WTC11 (cell line): ENCODE measurements at regions not wholly inside any gene's neighbourhood (a gene's known extent, or its start where the extent isn't known, plus 50 kb on each side); places are given as distances from the start of the nearest gene placed in this dataset.

ENCODE experiments used
- ATAC-seq: fragments of 200-7000 bp; cut with Tn5 transposase; 2 replicates; pipeline ENCODE4 v1.10.0; 2021; ENCODE audit warnings: mild to moderate bottlenecking, moderate library complexity
- CTCF ChIA-PET: fragments of 300-600 bp; sonication (Branson Sonifier 250); formaldehyde crosslinking; loops from one replicate; lab custom pipeline; 2021; ENCODE audit warnings: antibody characterized with exemption; lab: Charles Lee
- POLR2A ChIA-PET: fragments of 350-600 bp; sonication (Branson Sonifier 250); formaldehyde crosslinking; loops from one replicate; lab custom pipeline; 2021; ENCODE audit warnings: antibody characterized with exemption; lab: Charles Lee
- DNase-seq: peaks from one replicate; pipeline ENCODE4 v3.0.0; 2021; ENCODE audit warnings: low spot score
- H3K27ac Mint-ChIP-seq: 2 replicates; pipeline ENCODE4 v1.8.0; 2021; ENCODE audit warnings: mixed read lengths
- H3K27me3 Mint-ChIP-seq: 2 replicates; pipeline ENCODE4 v1.8.0; 2021; ENCODE audit warnings: low read depth, mild to moderate bottlenecking, moderate library complexity, mixed read lengths
- H3K36me3 Mint-ChIP-seq: 2 replicates; pipeline ENCODE4 v1.8.0; 2021; ENCODE audit warnings: mixed read lengths
- H3K4me1 Mint-ChIP-seq: 2 replicates; pipeline ENCODE4 v1.8.0; 2022; ENCODE audit warnings: mixed read lengths
- H3K4me3 Mint-ChIP-seq: 2 replicates; pipeline ENCODE4 v1.8.0; 2021; ENCODE audit warnings: mild to moderate bottlenecking, moderate library complexity, mixed read lengths
- H3K9me3 Mint-ChIP-seq: 2 replicates; pipeline ENCODE4 v1.8.0; 2021; ENCODE audit warnings: mixed read lengths
- ATF1 ChIP-seq: sonication (generic); formaldehyde crosslinking; IDR thresholded peaks from 2 replicates; pipeline ENCODE4 v1.8.1; 2023; ENCODE audit warnings: mild to moderate bottlenecking, moderate library complexity, missing genetic modification reagents
- CBFB ChIP-seq: sonication (generic); formaldehyde crosslinking; IDR thresholded peaks from 2 replicates; pipeline ENCODE4 v1.8.1; 2022; ENCODE audit warnings: mild to moderate bottlenecking, low read depth, missing genetic modification reagents
- ESRRA ChIP-seq: sonication (generic); formaldehyde crosslinking; IDR thresholded peaks from 2 replicates; pipeline ENCODE4 v1.8.1; 2022; ENCODE audit warnings: mild to moderate bottlenecking, missing genetic modification reagents, borderline replicate concordance
- NFE2L1 ChIP-seq: sonication (generic); formaldehyde crosslinking; IDR thresholded peaks from 2 replicates; pipeline ENCODE4 v1.8.1; 2023; ENCODE audit warnings: missing genetic modification reagents
- NR1H2 ChIP-seq: sonication (generic); formaldehyde crosslinking; IDR thresholded peaks from 2 replicates; pipeline ENCODE4 v1.9.0; 2021; ENCODE audit warnings: mild to moderate bottlenecking, moderate library complexity, missing genetic modification reagents
- NR2C2 ChIP-seq: sonication (generic); formaldehyde crosslinking; IDR thresholded peaks from 2 replicates; pipeline ENCODE4 v1.8.0; 2022; ENCODE audit warnings: mild to moderate bottlenecking, missing genetic modification reagents
- OVOL2 ChIP-seq: fragments of 250-450 bp; sonication (Bioruptor Pico); IDR thresholded peaks from 2 replicates; pipeline ENCODE4 v1.9.0; 2021; ENCODE audit warnings: mild to moderate bottlenecking, borderline replicate concordance
- RELA ChIP-seq: sonication (generic); formaldehyde crosslinking; IDR thresholded peaks from 2 replicates; pipeline ENCODE4 v1.8.1; 2022; ENCODE audit warnings: missing genetic modification reagents, mild to moderate bottlenecking, borderline replicate concordance
- RORB ChIP-seq: fragments of 250-450 bp; sonication (Bioruptor Pico); IDR thresholded peaks from 2 replicates; pipeline ENCODE4 v1.9.0; 2021; ENCODE audit warnings: mild to moderate bottlenecking
- ZNF138 ChIP-seq: sonication (generic); formaldehyde crosslinking; conservative IDR thresholded peaks from 2 replicates; pipeline ENCODE4 v1.8.1; 2022; ENCODE audit warnings: mild to moderate bottlenecking, moderate library complexity, missing genetic modification reagents
- ZNF263 ChIP-seq: sonication (generic); formaldehyde crosslinking; IDR thresholded peaks from 2 replicates; pipeline ENCODE4 v1.8.1; 2022; ENCODE audit warnings: low read depth, mild to moderate bottlenecking, moderate library complexity, missing genetic modification reagents
- ZNF416 ChIP-seq: fragments of 250-450 bp; sonication (Bioruptor Pico); IDR thresholded peaks from 2 replicates; pipeline ENCODE4 v1.9.0; 2021; ENCODE audit warnings: mild to moderate bottlenecking, inconsistent platforms
- TF ChIP-seq, protein P1 (sequence below): sonication (generic); formaldehyde crosslinking; IDR thresholded peaks from 2 replicates; pipeline ENCODE4 v1.8.0; 2023; ENCODE audit warnings: missing genetic modification reagents, mild to moderate bottlenecking, borderline replicate concordance
- TF ChIP-seq, protein P2 (sequence below): sonication (generic); formaldehyde crosslinking; IDR thresholded peaks from 2 replicates; pipeline ENCODE4 v1.8.0; 2023; ENCODE audit warnings: missing genetic modification reagents
- TF ChIP-seq, protein P3 (sequence below): sonication (generic); formaldehyde crosslinking; IDR thresholded peaks from 2 replicates; pipeline ENCODE4 v1.8.1; 2022; ENCODE audit warnings: mild to moderate bottlenecking, missing genetic modification reagents, moderate library complexity, borderline replicate concordance
- TF ChIP-seq, protein P4 (sequence below): sonication (generic); formaldehyde crosslinking; IDR thresholded peaks from 2 replicates; pipeline ENCODE4 v1.8.1; 2023; ENCODE audit warnings: mild to moderate bottlenecking, moderate library complexity, missing genetic modification reagents
- TF ChIP-seq, protein P5 (sequence below): sonication (generic); formaldehyde crosslinking; IDR thresholded peaks from 2 replicates; pipeline ENCODE4 v1.8.0; 2022; ENCODE audit warnings: mild to moderate bottlenecking, missing genetic modification reagents

DNA sequence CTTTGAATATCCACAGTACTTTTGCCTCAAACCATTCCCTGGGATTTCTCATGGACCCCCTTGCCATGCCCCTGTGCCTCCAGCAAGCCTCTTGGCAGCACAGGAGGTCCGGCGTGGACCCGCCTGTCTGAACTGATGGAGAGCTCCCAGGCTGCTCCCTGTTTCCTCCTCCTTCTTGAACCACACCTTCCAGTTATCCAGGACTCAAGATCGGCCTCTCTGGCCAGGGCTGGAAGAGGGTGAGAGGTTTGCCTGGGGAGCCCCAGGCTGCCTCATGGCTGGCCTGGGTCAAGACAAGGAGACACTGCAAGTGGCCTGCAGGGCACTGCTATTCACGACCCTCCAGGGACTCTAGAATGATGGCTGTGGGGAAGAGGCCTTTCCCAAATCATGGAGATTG is 93.6 kb upstream of the WASF3 start:
- Mint-ChIP-seq H3K9me3 (peaks cover 3% of the 10 kb centered on the region; the same call in 1 of the 2 replicates), H3K36me3 (no peaks in the 10 kb centered on the region), H3K4me3 (no peak overlapping the region), H3K27me3 (no peaks in the 10 kb centered on the region), H3K4me1 (peaks cover 4% of the 10 kb centered on the region), H3K27ac (no peak overlapping the region)
- TF ChIP-seq ATF1 (CRISPR knock-in tag) (no peak), RELA (CRISPR knock-in tag) (no peak), ZNF138 (CRISPR knock-in tag) (no peak), CBFB (CRISPR knock-in tag) (no peak), ZNF263 (CRISPR knock-in tag) (no peak), OVOL2 (CRISPR knock-in tag) (no peak), ESRRA (CRISPR knock-in tag) (no peak), NR2C2 (CRISPR knock-in tag) (no peak)
- TF ChIP-seq, protein P1, sequence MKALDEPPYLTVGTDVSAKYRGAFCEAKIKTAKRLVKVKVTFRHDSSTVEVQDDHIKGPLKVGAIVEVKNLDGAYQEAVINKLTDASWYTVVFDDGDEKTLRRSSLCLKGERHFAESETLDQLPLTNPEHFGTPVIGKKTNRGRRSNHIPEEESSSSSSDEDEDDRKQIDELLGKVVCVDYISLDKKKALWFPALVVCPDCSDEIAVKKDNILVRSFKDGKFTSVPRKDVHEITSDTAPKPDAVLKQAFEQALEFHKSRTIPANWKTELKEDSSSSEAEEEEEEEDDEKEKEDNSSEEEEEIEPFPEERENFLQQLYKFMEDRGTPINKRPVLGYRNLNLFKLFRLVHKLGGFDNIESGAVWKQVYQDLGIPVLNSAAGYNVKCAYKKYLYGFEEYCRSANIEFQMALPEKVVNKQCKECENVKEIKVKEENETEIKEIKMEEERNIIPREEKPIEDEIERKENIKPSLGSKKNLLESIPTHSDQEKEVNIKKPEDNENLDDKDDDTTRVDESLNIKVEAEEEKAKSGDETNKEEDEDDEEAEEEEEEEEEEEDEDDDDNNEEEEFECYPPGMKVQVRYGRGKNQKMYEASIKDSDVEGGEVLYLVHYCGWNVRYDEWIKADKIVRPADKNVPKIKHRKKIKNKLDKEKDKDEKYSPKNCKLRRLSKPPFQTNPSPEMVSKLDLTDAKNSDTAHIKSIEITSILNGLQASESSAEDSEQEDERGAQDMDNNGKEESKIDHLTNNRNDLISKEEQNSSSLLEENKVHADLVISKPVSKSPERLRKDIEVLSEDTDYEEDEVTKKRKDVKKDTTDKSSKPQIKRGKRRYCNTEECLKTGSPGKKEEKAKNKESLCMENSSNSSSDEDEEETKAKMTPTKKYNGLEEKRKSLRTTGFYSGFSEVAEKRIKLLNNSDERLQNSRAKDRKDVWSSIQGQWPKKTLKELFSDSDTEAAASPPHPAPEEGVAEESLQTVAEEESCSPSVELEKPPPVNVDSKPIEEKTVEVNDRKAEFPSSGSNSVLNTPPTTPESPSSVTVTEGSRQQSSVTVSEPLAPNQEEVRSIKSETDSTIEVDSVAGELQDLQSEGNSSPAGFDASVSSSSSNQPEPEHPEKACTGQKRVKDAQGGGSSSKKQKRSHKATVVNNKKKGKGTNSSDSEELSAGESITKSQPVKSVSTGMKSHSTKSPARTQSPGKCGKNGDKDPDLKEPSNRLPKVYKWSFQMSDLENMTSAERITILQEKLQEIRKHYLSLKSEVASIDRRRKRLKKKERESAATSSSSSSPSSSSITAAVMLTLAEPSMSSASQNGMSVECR (CRISPR knock-in tag): no peak
- TF ChIP-seq, protein P2, sequence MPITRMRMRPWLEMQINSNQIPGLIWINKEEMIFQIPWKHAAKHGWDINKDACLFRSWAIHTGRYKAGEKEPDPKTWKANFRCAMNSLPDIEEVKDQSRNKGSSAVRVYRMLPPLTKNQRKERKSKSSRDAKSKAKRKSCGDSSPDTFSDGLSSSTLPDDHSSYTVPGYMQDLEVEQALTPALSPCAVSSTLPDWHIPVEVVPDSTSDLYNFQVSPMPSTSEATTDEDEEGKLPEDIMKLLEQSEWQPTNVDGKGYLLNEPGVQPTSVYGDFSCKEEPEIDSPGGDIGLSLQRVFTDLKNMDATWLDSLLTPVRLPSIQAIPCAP (CRISPR knock-in tag): no peak
- POLR2A ChIA-PET: no interaction called here
- peak; percentile 61 for ATAC-seq
- no peak for DNase-seq
- CTCF ChIA-PET: no interaction called here

DNA sequence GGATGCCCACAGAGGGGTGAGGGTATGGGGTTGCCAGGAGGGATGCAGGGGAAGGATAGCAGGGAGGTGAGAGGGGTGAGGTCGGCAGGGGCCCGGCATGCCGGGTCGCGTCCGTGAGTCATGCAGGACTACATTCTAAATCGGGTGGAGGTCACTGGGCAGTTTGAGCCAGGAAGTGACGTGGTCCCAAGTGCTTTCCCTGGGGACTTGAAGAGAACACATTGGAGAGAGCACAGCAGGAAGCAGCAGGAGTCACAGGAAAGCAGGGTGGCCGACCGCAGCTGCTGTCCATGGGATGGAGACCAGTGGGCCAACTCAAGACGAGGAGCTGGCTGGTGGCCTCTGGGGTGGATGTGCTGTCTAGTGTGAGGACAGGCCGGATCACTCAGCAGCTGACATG is 92.0 kb upstream of the WASF3 start:
- no peak overlapping the region for H3K4me3 Mint-ChIP-seq
- CTCF ChIA-PET: no interaction called here
- no peak overlapping the region for H3K27ac Mint-ChIP-seq
- TF ChIP-seq, protein P3, sequence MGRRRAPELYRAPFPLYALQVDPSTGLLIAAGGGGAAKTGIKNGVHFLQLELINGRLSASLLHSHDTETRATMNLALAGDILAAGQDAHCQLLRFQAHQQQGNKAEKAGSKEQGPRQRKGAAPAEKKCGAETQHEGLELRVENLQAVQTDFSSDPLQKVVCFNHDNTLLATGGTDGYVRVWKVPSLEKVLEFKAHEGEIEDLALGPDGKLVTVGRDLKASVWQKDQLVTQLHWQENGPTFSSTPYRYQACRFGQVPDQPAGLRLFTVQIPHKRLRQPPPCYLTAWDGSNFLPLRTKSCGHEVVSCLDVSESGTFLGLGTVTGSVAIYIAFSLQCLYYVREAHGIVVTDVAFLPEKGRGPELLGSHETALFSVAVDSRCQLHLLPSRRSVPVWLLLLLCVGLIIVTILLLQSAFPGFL: no peak
- TF ChIP-seq, protein P1 (CRISPR knock-in tag): no peak
- TF ChIP-seq NFE2L1 (no peak), RELA (CRISPR knock-in tag) (no peak), RORB (CRISPR knock-in tag) (no peak), NR2C2 (CRISPR knock-in tag) (no peak), NR1H2 (CRISPR knock-in tag) (no peak), ZNF416 (no peak)
- TF ChIP-seq, protein P4, sequence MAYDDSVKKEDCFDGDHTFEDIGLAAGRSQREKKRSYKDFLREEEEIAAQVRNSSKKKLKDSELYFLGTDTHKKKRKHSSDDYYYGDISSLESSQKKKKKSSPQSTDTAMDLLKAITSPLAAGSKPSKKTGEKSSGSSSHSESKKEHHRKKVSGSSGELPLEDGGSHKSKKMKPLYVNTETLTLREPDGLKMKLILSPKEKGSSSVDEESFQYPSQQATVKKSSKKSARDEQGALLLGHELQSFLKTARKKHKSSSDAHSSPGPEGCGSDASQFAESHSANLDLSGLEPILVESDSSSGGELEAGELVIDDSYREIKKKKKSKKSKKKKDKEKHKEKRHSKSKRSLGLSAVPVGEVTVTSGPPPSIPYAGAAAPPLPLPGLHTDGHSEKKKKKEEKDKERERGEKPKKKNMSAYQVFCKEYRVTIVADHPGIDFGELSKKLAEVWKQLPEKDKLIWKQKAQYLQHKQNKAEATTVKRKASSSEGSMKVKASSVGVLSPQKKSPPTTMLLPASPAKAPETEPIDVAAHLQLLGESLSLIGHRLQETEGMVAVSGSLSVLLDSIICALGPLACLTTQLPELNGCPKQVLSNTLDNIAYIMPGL (CRISPR knock-in tag): no peak
- TF ChIP-seq, protein P5, sequence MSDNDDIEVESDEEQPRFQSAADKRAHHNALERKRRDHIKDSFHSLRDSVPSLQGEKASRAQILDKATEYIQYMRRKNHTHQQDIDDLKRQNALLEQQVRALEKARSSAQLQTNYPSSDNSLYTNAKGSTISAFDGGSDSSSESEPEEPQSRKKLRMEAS: no peak
- DNase-seq (no peak), ATAC-seq (no peak)
- peaks cover 4% of the 10 kb centered on the region for H3K4me1 Mint-ChIP-seq
- peaks cover 3% of the 10 kb centered on the region; the same call in 1 of the 2 replicates for H3K9me3 Mint-ChIP-seq
- H3K27me3 Mint-ChIP-seq: no peaks in the 10 kb centered on the region
- H3K36me3 Mint-ChIP-seq: no peaks in the 10 kb centered on the region
- POLR2A ChIA-PET: no interaction called here
